ENCODE measurements at regions not wholly inside any gene's neighbourhood (a gene's known extent, or its start where the extent isn't known, plus 50 kb on each side); places are given as distances from the start of the nearest gene placed in this dataset.
"Not testable (repeated sequence)": the region's sequence is repeated elsewhere in the genome, so short reads cannot be mapped to it uniquely, and the experiment has no call there.

DNA sequence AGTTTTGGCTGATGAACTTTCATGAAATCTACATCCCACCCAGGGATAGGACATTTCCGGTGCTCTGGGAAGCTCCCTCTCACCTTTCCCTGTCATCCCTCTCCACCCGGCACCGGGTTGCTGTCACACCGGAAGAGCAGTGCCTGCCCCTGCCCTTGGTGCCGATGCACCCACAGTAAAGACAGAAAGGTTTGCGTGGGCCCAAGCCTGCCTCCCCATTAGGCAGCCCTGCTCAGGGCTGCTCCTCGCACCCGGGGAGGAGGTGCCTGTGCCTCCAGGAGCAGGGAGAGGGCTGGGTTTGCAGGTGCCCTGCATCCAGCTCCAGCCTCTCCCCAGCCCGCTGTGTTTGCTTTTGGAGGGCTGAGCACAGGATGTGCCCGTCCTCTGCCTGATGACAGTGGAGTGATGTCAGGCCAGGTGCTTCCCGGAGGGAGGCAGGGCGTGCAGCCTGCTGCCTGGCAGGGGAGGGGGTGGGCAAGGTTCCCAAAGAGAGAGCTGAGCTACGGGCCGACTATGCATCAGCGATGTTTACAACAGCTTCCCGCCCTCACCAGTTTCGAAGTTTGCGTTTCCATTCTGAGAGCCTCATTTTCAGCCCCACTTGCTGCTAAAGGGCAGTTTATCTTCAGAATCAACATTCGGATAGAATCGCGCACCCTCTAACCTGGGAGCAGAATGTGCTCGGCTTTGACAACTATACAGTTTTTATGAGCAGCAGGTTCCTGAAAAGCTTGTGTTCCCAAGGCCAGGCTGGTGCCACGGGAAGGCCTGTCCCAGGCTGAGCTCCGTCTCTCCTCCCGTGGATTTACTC lies 83.2 kb upstream of the CLDN5 start:
- TF ChIP-seq, protein P1, sequence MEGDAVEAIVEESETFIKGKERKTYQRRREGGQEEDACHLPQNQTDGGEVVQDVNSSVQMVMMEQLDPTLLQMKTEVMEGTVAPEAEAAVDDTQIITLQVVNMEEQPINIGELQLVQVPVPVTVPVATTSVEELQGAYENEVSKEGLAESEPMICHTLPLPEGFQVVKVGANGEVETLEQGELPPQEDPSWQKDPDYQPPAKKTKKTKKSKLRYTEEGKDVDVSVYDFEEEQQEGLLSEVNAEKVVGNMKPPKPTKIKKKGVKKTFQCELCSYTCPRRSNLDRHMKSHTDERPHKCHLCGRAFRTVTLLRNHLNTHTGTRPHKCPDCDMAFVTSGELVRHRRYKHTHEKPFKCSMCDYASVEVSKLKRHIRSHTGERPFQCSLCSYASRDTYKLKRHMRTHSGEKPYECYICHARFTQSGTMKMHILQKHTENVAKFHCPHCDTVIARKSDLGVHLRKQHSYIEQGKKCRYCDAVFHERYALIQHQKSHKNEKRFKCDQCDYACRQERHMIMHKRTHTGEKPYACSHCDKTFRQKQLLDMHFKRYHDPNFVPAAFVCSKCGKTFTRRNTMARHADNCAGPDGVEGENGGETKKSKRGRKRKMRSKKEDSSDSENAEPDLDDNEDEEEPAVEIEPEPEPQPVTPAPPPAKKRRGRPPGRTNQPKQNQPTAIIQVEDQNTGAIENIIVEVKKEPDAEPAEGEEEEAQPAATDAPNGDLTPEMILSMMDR (IDR thresholded peaks at IDR 0.05; ENCODE audit: insufficient read depth, low read depth, low read length): no peak
- DNase-seq (ENCODE audit: low read depth): no peak

GRCh38 chr22:19608003-19608690 lies 83.9 kb upstream of the CLDN5 start:
- DNase-seq (ENCODE audit: low read depth): no peak
- no peak overlapping the region for H3K4me3 ChIP-seq (ENCODE audit: low read depth, low read length)
- TF ChIP-seq, protein P1 (IDR thresholded peaks at IDR 0.05; ENCODE audit: insufficient read depth, low read depth, low read length): no peak

More for the DNA sequence above, 83.2 kb upstream of the CLDN5 start:
- no peak overlapping the region for H3K4me3 ChIP-seq (ENCODE audit: low read depth, low read length)

GRCh38 chr22:19609753-19610152 lies 85.5 kb upstream of the CLDN5 start:
- not testable (repeated sequence) for H3K4me3 ChIP-seq (ENCODE audit: low read depth, low read length); DNase-seq (ENCODE audit: low read depth)

DNA sequence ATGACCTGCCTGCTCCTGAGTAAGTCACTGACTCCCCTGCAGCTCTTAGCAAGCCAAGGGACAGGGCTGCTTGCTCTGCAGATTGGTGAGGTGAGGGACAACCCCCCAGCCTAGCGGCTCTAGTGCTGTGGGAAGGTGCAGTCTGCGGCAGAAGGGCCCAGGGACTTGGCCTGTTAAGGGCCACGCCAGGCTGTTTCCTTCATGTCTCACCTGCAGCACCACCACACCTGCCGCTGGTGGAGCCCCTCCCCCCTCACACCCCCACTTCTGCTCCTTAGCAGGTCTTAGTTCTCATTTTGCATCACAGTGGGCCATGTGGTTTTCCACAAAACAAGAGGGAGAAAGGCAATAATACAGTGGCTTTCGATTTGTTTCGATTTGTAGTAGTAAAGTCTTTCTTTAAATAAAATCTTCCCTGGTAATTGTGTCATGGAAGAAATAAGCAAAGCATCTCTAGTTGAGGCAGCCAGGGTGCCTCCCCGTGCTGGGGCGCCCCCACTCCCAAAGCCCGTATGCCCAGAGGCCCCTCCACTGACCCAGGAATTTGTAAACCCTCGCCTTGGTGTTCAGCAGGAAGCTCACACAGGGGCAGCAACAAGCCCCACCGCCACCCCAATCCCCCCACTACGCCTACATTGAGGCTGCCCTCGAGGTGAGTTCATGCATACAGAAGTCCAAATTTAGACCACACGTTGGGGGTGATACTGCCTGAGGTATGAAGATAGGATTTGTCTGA lies 86.5 kb upstream of the CLDN5 start:
- no peak for DNase-seq (ENCODE audit: low read depth)
- TF ChIP-seq, protein P1 (IDR thresholded peaks at IDR 0.05; ENCODE audit: insufficient read depth, low read depth, low read length): no peak
- H3K4me3 ChIP-seq (ENCODE audit: low read depth, low read length): no peak overlapping the region

- H3K4me3 ChIP-seq (ENCODE audit: low read depth, low read length): no peak overlapping the region
- TF ChIP-seq, protein P1 (IDR thresholded peaks at IDR 0.05; ENCODE audit: insufficient read depth, low read depth, low read length): no peak
- no peak for DNase-seq (ENCODE audit: low read depth)
Measured at GRCh38 chr22:19611590-19611989, 87.4 kb upstream of the CLDN5 start.

DNA sequence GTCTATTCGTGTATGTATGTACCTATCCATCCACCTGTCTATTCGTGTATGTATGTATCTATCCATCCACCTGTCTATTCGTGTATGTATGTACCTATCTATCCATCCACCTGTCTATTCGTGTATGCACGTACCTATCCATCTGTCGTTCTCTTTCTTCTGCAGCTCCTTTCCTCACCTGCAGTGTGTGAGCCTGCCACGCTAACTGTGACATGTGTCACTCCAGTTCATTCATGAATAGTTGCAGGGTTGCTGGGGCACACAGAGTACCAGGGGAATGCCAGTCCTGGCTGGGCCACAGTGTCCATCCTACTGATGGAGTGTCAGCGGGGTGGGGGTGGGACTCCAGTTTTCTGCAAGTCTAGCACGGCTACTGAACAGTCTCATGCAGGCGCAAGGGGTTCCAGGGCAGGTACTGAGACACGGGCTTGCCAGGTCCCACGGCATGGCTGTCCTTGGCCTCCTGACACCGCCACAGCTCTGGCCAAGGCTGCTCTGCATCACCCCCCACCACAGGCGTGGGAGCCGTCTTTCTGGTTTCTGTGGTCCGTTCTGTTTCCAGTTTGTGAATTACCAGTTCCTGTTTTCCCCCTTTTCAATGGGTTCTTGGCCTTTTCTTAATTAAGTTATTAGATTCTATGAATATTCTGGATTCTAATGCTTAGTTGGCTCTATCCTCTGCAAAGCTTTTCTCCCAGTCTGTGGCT lies 88.8 kb upstream of the CLDN5 start:
- TF ChIP-seq, protein P1 (IDR thresholded peaks at IDR 0.05; ENCODE audit: insufficient read depth, low read depth, low read length): no peak
- no peak overlapping the region for H3K4me3 ChIP-seq (ENCODE audit: low read depth, low read length)
- DNase-seq (ENCODE audit: low read depth): no peak
